ENCODE measurements at regions not wholly inside any gene's neighbourhood (a gene's known extent, or its start where the extent isn't known, plus 50 kb on each side); places are given as distances from the start of the nearest gene placed in this dataset.

GRCh38 chr12:126926023-126926594 is 1340.9 kb upstream of the TMEM132C start:
- TF ChIP-seq KDM1A (IDR thresholded peaks at IDR 0.05; ENCODE audit: borderline replicate concordance, low read length): no peak
- TF ChIP-seq EP300 (IDR thresholded peaks at IDR 0.05; ENCODE audit: borderline replicate concordance in 1 of 2, low read depth in 2 of 2, low read length in 2 of 2): no peak
- TF ChIP-seq CTCF (IDR thresholded peaks at IDR 0.05; ENCODE audit: control extremely low read depth in 1 of 3, insufficient read depth in 1 of 3, low read depth in 1 of 3, low read length in 3 of 3): peak in 2 of 3 experiments; percentile 11 to 39; a peak in 2 of 4 replicates
- no peak for TF ChIP-seq POLR2A (IDR thresholded peaks at IDR 0.05; ENCODE audit: control extremely low read depth in 1 of 2, low read depth in 2 of 2, low read length in 2 of 2)
- TF ChIP-seq GTF2F1 (IDR thresholded peaks at IDR 0.05; ENCODE audit: borderline replicate concordance, low read depth, low read length): no peak
- no peak for TF ChIP-seq POLR2AphosphoS5 (IDR thresholded peaks at IDR 0.05; ENCODE audit: low read depth, low read length)
- no peak for TF ChIP-seq NRF1 (IDR thresholded peaks at IDR 0.05; ENCODE audit: low read depth, low read length)
- TF ChIP-seq ATF3 (IDR thresholded peaks at IDR 0.05; ENCODE audit: insufficient read depth, low read depth, low read length): no peak
